GM18870 (cell line): ENCODE measurements at regions not wholly inside any gene's neighbourhood (a gene's known extent, or its start where the extent isn't known, plus 50 kb on each side); places are given as distances from the start of the nearest gene placed in this dataset.

Experiments used
- ATAC-seq: cut with Tn5 transposase; IDR thresholded peaks from one replicate; pipeline ENCODE4 v1.9.1; 2021; ENCODE audit warnings: moderate library complexity; ENCODE audit not compliant: unreplicated experiment

DNA sequence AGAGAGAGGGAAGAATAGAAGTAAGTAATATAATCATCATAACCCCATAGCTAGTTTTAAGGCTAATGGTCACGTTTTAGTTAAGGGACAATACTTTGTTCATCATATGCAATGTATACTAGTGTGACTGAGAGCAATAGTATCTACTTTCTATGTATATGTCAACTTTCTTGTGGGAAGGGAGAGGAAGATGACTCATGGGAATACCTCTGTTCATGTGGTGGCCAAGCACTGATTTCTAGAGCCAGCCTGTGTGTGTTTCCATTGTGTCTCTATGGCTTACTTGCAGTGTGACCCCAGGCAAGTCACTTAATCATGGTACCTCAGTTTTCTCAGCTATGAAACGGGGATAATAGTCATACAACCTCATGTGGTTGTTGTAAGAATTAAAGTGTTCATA lies 639.6 kb downstream of the CETN3 start:
- no peak for ATAC-seq

DNA sequence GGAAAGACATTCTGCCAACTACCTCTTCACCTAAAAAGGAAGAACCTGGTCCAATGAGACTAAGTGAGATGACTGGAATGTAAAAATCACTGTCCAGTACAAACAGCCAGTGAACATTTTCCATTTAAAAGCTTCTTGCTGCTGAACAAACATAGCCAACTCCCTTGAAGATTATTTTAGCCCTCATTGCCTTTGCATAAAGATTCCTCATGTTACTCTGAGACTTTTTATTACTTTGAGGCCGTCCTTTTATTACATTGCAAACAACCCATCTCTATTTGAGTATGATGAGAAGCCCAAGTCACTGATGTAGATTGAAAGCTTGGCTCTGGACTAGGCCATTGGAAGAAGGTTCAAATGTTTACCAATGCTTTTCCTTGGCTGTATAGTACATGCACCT lies 649.8 kb downstream of the CETN3 start:
- ATAC-seq = no peak

DNA sequence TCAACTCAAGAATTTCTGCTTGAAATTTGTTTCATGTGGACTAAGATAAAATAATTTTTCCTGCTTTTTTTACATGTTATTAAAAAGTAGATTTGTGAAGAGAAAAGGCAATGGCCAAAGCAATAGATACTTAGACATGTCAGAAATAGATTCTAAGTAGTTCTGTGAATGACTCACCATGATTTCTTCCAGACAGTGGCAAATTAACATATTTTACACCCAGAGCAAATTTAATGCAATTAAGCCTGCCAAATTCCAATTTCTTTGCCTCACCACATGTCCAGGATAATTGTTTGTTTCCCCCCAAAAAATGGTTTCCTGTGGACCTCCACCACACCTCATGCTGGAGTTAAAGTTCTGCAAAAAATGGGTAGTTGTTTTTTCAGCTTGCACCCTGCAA lies 651.4 kb downstream of the CETN3 start:
- ATAC-seq = no peak

DNA sequence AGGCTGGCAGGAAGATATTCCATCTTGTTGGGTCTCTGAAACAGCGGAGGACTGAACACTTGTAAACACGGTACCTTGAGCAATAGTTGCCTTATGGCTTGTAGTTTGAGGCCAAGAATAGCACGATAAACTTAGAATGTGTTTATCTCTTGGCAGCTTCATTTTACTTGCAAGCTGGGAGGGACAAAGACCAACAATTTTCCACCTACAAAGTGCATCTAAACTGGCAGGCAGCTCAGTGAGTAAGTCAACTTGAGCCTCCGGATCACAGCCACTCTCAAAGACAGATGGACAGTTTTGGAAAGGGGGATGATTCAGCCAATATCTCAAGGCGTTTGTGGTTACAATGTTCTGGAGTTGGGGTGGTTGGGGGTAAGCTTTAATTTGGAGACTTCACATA lies 652.6 kb downstream of the CETN3 start:
- ATAC-seq = no peak

DNA sequence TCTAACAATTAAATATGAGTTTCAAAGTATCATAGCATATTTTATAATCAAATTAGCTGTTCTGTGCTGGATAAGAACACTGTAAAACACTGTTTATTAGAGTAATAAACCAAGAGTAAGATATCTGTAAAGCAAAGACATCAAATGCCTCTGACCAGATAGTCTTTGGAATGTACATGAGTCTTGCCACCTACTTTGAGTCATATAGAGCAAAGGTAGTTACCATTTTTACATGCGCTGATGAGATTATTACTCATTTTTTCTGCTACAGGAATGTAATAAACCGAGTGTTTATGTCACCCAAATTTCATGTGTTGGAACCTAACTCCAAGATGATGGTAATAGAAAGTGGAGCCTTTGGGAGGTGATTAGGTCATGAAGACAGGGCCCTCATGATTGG lies 654.5 kb downstream of the CETN3 start:
- ATAC-seq = no peak

DNA sequence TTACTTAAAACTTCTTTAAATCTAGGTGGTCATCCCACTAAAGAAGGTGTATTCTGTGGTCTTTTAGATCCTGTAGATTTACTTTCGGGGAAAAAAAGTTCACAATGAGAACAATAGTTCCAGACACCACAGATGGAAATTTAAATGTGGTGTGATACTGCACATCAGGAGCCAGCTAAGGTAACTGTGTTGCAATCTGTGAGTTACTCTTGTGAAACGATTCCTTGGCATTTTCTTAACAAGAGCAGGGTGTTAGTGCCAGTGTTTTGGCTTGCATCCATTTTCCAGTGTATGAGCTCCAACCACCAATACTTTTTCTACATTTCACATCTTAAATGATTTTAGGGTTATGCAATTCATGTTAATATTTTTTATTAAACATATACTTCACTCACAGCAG lies 674.5 kb downstream of the CETN3 start:
- no peak for ATAC-seq

DNA sequence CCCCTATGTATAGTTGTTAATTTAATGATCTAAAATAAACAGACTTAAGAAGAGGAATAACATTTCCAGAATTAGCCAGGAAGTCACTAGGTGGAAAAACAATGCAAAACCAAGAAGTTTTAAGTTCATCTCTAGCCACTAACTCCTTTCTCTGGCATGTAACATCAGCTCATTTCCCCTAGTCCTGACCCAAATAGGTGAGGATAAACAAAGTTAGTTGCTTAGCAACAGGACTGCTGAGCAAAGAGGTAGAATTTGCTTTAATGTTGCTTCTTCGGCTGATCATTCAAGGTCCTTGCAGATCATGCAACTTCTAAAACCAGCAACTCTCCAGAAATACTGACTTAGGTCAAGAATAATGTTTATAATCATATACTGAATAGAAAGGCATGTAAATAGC lies 675.8 kb downstream of the CETN3 start:
- no peak for ATAC-seq

DNA sequence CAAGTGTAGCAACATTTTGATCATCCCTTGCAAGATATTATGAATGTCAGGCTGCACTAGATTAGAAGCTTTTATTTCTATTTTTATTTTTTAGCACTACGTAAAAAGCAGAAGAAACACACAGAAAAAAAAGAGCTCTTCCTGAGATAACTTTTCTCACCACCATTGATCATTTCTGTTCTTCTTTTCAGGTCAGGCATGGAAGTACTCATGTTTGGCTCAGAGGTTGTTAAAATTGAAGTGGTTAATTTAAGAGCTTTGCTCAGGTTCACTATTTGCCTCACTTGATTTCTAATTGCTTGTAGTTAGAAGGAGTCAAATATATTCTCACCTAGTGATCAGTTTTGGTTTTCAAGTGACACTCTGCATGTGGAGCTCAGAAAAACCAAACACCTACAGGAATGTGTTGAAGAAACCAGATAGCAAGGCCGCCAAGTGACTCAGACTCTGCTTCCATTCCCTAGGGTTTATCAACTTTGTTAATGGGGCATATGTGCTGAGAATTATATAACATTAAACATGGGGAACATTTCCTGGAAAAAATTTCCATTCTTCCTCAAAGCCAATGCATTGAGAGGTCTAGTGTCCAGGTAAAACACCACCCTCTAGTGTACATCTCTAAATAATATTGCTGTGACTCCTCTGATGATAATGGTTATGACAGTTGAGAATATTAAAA lies 679.8 kb downstream of the CETN3 start:
- ATAC-seq = no peak

DNA sequence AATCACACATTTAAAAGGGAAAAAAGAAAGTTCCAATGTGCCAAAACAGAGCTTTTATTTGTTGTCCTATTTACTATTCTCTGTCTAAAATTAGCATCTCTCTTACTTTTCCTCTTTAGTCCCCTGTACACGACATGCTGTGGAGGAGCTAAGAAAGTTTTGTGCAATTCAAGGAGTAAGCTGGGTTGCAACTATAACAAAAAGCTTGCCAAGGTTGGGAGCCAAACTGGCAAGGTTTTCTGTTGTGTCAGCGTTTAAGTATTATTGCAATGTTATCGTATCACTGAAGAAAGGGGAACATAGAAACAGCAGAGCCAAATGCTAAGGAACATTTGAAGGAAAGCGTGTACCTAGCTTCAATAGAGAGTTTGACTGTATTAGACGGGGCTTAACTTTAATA lies 680.8 kb downstream of the CETN3 start:
- no peak for ATAC-seq

DNA sequence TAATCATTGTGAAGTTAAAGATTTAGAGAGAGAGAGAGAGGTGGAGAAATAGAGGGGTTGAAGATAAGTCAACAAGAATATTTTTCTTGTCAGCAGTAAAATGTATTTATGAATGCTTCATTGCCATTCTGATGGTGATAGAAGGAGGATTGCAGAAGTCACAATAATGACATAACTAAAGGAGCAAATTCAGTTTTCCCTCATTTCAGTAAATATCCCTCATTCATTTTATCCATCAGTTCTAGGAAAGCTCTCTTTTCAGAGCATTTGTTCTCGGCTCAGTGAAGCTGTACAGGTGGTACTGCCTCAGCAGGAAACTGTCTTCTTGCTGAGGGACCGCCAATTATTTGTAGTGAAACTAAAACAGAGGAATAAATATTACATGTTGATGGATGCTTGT lies 681.4 kb downstream of the CETN3 start:
- no peak for ATAC-seq

DNA sequence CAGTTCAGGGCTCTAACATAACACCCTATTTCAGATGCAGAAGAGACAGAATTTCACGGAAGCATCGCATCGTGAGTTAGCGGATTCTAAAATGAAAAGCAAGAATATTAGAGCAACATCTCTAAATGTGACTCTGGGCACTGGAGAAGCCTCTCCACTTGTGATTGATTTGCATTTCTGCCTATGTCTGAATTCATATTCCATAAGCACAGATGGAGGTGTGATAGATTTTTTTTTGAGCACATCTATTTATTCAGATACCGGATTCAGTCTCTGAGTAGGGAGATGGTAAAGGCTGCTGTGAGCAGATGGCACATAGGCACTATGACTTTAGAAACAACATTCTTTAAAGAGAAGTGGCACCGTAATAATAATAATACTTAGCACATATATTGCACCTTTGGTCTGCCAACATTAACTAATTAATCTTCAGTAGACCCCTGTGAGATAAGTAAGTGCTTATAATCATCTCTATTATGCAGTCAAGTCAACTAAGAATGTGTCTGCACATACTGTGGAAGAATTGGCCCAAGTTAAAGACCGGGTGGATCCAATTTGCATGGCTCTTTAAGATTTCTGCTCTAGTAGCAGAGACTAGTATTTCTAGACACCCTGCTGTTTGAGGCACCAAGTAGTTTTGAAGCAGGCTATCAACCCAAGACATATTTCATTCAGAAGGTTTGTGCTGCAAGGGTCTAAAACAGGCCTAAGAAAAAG lies 685.0 kb downstream of the CETN3 start:
- no peak for ATAC-seq

DNA sequence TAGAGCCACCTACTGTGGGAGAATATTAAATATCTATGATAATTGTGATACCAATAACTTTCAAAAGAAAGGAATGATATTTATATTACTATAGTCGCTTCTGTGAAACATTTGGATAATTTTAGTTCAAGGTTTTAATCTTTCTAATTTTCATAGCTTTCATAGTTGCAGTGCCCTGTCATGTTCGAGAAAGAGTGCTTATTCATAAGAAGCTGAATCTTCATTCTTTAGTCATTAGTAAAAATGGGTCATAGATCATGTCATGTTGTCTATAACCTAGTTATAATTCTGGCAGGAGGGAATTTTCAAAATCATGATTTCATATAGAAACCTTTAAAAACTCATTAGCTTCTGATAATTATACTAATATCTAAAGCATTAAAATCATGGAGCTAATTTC lies 685.6 kb downstream of the CETN3 start:
- no peak for ATAC-seq

DNA sequence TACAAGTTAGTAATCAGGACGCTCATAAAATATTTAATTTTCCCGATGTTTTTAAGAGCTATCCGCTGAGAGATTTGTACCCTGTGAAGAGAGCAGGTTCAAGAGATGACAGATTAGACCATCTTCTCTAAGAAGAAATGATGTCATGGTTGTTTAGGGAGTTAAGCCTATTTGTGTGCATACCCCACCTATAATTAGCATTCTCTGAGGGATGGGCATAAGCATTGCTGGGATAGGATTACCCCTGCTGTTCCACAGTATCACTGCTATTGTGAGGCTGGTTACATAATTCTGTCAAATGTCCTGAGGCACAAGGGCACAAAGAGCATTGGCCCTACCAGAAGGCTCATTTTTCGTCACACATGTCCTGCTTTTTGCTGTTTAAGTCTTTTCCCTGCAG lies 687.0 kb downstream of the CETN3 start:
- no peak for ATAC-seq

DNA sequence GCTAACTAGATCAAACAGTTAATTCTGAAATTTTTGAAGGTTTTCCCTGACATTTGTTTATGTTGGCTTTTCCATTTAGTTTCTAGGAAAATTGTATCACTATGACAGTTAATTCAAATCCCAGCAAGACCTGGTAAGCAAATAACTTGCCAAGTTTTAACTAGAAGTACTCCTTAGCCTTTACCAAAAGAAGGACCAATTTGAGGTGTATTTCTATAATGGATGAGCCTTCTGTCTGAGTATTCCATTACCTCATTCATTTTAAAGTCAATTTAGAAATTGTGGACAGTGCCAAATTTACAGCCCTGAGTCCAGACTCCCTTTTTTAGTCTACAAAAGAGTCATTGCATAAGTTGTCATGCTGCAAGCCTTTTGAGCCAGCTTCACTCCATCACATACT lies 687.6 kb downstream of the CETN3 start:
- no peak for ATAC-seq

DNA sequence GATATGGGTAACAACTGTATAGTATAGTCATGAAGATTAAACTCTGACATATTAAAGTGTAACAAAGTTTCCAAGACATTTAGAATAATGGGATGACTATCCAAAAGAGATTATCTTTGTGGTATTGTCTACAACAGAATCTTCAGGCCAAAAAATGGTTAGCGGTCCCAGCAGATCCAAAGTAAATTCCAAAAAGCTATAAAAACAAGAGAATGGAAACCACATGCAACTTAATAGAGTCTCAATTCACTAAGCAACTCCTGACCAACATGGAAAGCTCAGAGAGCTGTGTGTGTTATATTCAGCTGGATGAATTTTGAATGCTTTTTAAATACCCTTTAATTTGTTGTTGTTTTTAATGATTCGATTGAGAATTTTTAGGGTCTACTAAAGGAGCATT lies 688.2 kb downstream of the CETN3 start:
- no peak for ATAC-seq

DNA sequence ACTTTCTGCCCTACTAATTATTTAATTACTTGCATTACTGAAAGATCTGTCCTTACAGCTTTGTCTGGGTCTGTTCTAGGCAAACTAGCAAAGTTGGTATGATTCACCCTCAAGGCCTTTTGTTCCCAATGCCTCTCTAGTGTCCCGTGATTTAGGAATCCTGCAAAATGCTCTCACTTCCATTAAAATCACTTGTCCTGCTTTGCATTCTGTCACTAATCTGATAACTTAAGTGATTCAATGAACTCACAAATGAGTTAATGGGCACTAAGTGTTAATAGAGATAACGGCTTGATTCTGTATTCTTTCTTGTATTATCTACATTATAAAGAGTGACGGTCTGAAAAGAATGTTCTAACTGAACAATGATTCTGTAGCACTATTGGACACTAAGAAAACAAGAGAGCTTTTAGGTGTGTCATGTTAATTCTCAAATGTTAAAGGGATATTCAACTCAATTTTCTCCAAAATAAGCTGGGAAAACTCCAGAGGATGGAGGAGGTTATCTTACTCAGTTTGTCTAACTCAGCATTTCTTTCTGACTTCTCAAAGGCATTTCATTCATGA lies 697.3 kb downstream of the CETN3 start:
- ATAC-seq = no peak

DNA sequence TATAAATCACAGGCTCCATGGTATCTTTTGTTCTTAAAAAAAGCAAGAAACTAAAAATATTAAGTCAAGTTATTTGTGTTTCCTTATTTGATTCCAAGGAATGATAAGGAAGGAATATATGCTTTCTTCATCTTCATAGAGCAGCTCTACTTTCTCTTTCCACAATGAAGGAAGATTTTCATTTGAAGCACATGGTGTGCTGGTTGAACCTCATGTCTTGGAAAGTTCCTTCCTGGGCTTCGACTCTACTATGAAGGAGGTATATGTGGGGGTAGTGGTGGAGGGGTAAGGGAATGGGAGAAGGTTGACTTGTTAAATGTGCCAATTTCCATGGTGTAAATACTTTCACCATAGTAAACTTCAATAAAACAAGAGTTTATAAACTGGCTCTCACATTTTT lies 698.0 kb downstream of the CETN3 start:
- no peak for ATAC-seq

DNA sequence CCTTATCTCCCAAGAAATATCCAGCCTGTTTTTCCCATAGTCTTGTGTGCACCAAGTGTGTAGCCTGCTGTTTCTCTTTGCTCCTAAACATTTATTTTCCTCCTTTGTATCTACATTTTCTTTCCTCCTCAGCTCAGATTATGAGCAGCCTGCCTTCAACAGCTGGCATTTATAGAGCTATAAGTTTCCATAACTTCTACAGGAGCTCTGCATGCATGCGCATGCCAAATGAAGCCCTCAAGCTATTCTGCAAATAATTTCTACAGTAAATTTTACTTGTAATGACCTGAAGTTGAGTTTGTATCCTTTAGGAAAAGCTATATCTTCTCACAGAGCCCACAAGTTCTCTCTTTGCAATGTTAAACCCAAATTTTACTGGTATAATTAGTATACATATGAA lies 699.5 kb downstream of the CETN3 start:
- no peak for ATAC-seq

DNA sequence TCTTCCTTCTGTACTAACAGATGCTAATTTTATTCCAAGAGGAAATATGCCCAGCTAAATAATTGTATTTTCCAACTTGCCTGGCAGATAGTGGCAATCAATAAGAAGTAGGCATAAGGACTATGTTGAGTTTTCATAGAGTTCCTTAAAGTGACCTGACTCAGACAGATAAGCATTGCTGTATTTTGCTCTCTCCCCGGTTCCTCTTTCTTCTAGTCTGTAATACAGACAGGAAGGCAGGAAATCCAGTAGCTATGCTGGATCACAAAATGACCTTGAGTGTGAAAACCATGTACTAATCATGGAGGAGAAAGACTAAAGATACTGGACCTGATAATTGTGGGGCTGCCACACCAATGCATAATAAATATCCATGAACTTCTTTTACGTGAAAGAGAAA lies 701.7 kb downstream of the CETN3 start:
- no peak for ATAC-seq

DNA sequence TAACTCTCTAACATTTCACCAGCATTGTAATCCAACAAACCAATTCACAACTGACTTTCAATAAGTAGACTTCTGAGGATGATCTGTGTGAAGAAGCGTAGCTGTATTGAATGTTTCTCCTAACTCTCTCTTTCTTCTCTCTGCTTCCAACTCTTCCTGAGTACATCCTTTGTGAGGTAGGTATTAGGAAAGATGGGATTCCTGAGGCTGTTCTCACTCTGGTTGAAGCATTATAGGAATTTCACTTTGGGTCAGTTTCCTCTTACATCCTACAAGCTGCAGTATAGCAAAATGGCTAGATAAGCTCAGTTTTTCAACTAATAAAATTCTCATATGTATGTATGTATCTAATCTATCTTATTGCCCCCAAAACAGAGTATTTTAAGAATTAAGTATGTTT lies 702.8 kb downstream of the CETN3 start:
- no peak for ATAC-seq

DNA sequence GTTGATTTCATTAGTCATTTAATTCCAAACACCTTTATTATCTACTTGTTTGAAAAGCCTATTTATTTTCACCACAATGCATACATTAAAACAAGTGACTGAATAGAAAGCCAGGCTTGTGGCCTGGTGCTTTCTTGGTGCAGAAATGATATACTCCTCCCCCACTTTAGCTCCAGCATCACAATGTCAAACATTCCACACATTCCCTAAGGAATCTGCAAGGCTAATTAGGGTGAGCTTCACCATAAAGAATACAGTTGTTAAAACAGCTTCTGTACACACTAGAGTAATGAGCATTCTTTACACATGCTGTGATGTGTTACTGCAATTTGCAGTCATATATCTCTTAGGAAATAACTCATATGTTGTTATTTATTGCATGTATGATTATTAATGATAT lies 705.7 kb downstream of the CETN3 start:
- ATAC-seq = no peak

DNA sequence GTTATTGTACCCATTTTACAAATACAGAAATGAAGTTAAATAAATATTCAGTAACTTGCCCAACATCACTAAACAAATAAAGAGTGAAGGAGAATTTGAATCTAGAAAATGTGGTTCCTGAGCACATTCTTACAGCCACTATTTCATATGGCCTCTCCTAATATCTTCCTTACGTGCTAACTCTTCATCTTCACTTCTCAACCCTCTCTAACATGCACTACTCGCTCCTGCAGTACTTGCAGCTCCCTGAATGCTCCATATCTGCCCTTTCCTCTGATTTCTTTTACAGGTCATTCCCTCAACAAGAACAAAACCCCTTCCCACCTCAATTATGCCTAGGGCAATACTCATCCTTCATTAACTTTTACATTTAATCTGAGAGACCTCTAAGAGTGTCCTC lies 711.5 kb downstream of the CETN3 start:
- ATAC-seq = no peak

DNA sequence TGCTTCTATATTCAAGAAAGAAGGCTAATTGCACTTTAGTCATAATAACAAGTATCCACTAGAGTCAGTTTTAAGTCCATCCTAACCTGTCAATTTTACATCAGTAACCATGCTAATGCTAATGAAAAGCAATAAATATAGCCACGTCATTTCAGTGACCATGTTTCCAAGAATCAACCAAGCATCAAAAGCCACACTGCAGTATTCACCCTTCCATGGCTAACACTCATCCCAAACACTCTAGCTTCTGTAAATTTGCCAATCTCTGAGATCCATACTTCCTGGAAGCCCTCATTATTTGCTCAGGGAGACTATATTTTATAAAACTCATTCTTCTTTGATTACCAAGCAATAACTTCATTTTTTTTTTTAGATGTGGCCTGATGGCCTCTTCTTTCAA lies 712.0 kb downstream of the CETN3 start:
- ATAC-seq = no peak
